Astrocyte of the spinal cord (primary cell): ENCODE measurements at regions not wholly inside any gene's neighbourhood (a gene's known extent, or its start where the extent isn't known, plus 50 kb on each side); places are given as distances from the start of the nearest gene placed in this dataset.
A peak's percentile ranks its signal among the peaks of the same experiment; 100 is the strongest.

Experiments
- DNase-seq: peaks from one replicate; pipeline ENCODE4 v3.0.0; 2011; ENCODE audit warnings: low read depth, low spot score
- H3K4me3 ChIP-seq: 2 replicates; pipeline ENCODE4 v1.5.1; 2011; ENCODE audit warnings: low read depth, mild to moderate bottlenecking, low read length, moderate library complexity
- CTCF ChIP-seq: IDR thresholded peaks from 2 replicates; pipeline ENCODE4 v1.5.1; 2012; ENCODE audit warnings: low read depth, mild to moderate bottlenecking, low read length, inconsistent platforms
- in situ Hi-C: cut with HindIII; loops from 2 replicates; pipeline ENCODE4 v1.10.0; 2017; ENCODE audit warnings: low sequenced_read_pairs

- TF ChIP-seq CTCF, result no peak
- in situ Hi-C loops, result no loop called here
- H3K4me3 ChIP-seq, result no peak overlapping the region
- no peak for DNase-seq
Observed at GRCh38 chr6:11926594-11927407, 85.3 kb upstream of the HIVEP1 start.

- H3K4me3 ChIP-seq, result no peak overlapping the region
- in situ Hi-C loops, result no loop called here
- no peak for TF ChIP-seq CTCF
- DNase-seq, result no peak
Observed at GRCh38 chr6:11925805-11926204, 86.3 kb upstream of the HIVEP1 start.

- H3K4me3 ChIP-seq, result no peak overlapping the region
- in situ Hi-C loops, result no loop called here
- no peak for TF ChIP-seq CTCF
- DNase-seq, result no peak
Observed at GRCh38 chr6:11923621-11924020, 88.5 kb upstream of the HIVEP1 start.

GRCh38 chr6:11922901-11923300, 89.2 kb upstream of the HIVEP1 start:
- in situ Hi-C loops, result no loop called here
- no peak for DNase-seq
- no peak for TF ChIP-seq CTCF
- H3K4me3 ChIP-seq, result no peak overlapping the region

- no peak overlapping the region for H3K4me3 ChIP-seq
- peak; percentile 22 for DNase-seq
- no peak for TF ChIP-seq CTCF
- in situ Hi-C loops, result no loop called here
Observed at GRCh38 chr6:11921751-11922150, 90.4 kb upstream of the HIVEP1 start.

GRCh38 chr6:11921017-11921438, 91.1 kb upstream of the HIVEP1 start:
- DNase-seq, result peak; percentile 91
- in situ Hi-C loops, result no loop called here
- H3K4me3 ChIP-seq, result no peak overlapping the region
- no peak for TF ChIP-seq CTCF
